Calu3 (cell line): ENCODE measurements at regions not wholly inside any gene's neighbourhood (a gene's known extent, or its start where the extent isn't known, plus 50 kb on each side); places are given as distances from the start of the nearest gene placed in this dataset.

ENCODE experiments used
- BruUV-seq: library from RNA; stranded (reverse); fragments of 400-500 nt; replicated peaks from 2 replicates; lab custom pipeline; 2021; lab: Mats Ljungman, UMichigan
- CTCF ChIA-PET: fragments of 300-600 bp; sonication (Branson Sonifier 250); formaldehyde crosslinking; loops from one replicate; lab custom pipeline; 2022; ENCODE audit warnings: antibody characterized with exemption; lab: Charles Lee
- DNase-seq: peaks from one replicate; pipeline ENCODE4 v3.0.0; 2022
- H3K27ac Mint-ChIP-seq: one replicate; pipeline ENCODE4 v1.8.0; 2022; ENCODE audit warnings: mixed read lengths; ENCODE audit not compliant: unreplicated experiment
- H3K27me3 Mint-ChIP-seq: one replicate; pipeline ENCODE4 v1.8.0; 2022; ENCODE audit warnings: mixed read lengths; ENCODE audit not compliant: unreplicated experiment
- H3K36me3 Mint-ChIP-seq: one replicate; pipeline ENCODE4 v1.8.0; 2022; ENCODE audit warnings: mild to moderate bottlenecking, moderate library complexity, mixed read lengths; ENCODE audit not compliant: insufficient read depth, unreplicated experiment
- H3K4me1 Mint-ChIP-seq: one replicate; pipeline ENCODE4 v1.8.0; 2022; ENCODE audit warnings: mild to moderate bottlenecking, low read depth, mixed read lengths; ENCODE audit not compliant: unreplicated experiment
- H3K4me3 Mint-ChIP-seq: one replicate; pipeline ENCODE4 v1.8.0; 2022; ENCODE audit warnings: mild to moderate bottlenecking, low read depth, moderate library complexity, mixed read lengths; ENCODE audit not compliant: unreplicated experiment
- H3K9me3 Mint-ChIP-seq: one replicate; pipeline ENCODE4 v1.8.0; 2022; ENCODE audit warnings: low read depth, mixed read lengths; ENCODE audit not compliant: unreplicated experiment
- intact Hi-C: fragments of 100-400 bp; cut with micrococcal nuclease; formaldehyde crosslinking; loops from one replicate; pipeline ENCODE4 v1.10.0; 2022; ENCODE audit not compliant: unreplicated experiment
- TF ChIP-seq, protein P1 (sequence below): fragments of 200-600 bp; IDR thresholded peaks from one replicate; pipeline ENCODE4 v1.8.0; 2022; ENCODE audit warnings: antibody characterized with exemption; ENCODE audit not compliant: unreplicated experiment

DNA sequence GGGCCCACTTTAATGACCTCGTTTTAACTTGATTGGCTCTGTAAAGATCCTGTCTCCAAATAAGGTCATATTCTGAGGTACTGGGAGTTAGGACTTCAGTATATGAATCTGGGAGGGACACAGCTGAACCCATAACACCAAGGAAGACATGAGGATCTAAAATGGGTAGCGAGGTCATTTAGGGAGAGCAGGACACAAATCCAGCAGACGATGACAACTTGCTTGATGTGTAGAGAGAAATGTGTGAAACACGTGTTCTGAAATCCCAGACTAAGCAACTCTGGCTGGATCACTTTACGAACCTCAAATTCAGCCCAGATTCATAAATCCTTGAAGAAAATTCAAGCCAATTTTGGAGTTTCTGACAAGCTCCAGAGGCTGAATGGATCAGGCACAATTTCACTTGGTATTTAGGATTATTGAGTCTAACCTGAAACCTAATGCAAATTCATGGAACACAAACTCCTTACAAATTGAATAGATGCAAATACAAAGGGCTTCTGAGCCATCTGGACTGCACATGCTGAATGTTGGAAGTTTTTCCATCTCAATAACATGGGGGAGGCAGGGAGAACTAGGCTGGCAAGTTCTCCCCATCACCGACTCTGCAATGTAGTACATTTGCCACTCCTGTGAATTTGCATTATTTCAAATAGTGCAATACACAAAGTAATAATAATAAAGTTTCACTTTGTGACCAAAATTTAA, 74.0 kb upstream of the SLC30A5 start:
- no TSS peak for BruUV-seq

DNA sequence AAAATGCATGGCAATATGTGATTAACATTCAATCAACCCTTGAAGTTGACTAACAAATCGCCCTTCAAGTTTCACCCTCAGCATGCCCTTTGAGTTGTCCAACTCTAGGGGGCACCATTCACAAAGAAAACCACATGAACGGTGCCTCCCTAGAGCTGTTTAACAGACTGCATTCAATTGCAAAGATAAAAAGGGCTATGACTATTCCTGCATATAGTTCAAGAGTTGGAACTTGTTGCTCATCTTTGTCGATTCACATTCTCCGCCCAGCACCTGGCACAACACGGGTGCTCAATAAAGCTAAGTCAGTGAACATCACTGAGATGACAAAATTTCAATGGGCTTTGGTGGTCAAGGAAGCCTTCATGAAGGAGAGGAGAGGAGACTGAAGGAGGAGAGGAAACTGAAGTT, 69.6 kb upstream of the SLC30A5 start:
- peaks cover 10% of the 10 kb centered on the region for H3K27me3 Mint-ChIP-seq

More for the DNA sequence above, 74.0 kb upstream of the SLC30A5 start:
- Mint-ChIP-seq H3K9me3 (no peaks in the 10 kb centered on the region), H3K4me3 (no peak overlapping the region), H3K27ac (no peak overlapping the region), H3K27me3 (peaks cover 37% of the 10 kb centered on the region), H3K36me3 (no peaks in the 10 kb centered on the region), H3K4me1 (peaks cover 7% of the 10 kb centered on the region)
- no peak for DNase-seq
- intact Hi-C loops, result loop anchor here (10.0 kb wide), 1 partner anchor 55 kb away; no protein-coding TSS in a partner anchor
- TF ChIP-seq, protein P1, sequence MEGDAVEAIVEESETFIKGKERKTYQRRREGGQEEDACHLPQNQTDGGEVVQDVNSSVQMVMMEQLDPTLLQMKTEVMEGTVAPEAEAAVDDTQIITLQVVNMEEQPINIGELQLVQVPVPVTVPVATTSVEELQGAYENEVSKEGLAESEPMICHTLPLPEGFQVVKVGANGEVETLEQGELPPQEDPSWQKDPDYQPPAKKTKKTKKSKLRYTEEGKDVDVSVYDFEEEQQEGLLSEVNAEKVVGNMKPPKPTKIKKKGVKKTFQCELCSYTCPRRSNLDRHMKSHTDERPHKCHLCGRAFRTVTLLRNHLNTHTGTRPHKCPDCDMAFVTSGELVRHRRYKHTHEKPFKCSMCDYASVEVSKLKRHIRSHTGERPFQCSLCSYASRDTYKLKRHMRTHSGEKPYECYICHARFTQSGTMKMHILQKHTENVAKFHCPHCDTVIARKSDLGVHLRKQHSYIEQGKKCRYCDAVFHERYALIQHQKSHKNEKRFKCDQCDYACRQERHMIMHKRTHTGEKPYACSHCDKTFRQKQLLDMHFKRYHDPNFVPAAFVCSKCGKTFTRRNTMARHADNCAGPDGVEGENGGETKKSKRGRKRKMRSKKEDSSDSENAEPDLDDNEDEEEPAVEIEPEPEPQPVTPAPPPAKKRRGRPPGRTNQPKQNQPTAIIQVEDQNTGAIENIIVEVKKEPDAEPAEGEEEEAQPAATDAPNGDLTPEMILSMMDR, result no peak
- CTCF ChIA-PET, result no interaction called here

DNA sequence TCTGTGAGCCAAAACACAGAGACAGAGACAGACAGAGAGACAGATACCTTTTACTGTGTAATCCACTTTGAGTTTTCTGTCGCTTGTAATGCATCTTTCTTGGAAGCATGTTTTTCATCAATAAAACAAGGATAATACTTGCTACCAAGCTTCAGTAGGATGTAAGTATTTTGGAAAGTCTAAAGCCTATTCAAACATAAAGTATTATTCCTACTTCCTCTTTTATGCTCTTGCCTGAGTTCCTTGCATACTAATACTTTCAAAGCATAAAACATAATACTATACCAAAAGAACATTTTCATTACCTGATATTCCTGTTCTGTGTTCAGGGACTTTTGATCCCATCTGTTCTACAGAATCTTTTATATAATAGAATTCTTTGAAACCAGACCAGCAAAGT, 64.5 kb upstream of the SLC30A5 start:
- intact Hi-C loops, result loop anchor here (10.0 kb wide), 1 partner anchor 46 kb away; no protein-coding TSS in a partner anchor
- BruUV-seq, result no TSS peak

More for the DNA sequence above, 69.6 kb upstream of the SLC30A5 start:
- Mint-ChIP-seq H3K27ac (peak overlapping the region; percentile 40), H3K36me3 (no peaks in the 10 kb centered on the region), H3K9me3 (no peaks in the 10 kb centered on the region), H3K4me1 (peaks cover 7% of the 10 kb centered on the region), H3K4me3 (no peak overlapping the region)
- peak; percentile 38 for DNase-seq
- TF ChIP-seq, protein P1, result peak; percentile 50
- BruUV-seq, result no TSS peak
- CTCF ChIA-PET, result interaction anchor here (0.6 to 1.8 kb wide), 7 partner anchors 9 to 383 kb away, joined by 3 to 5 read pairs (median 3); no protein-coding TSS in a partner anchor
- intact Hi-C loops, result loop anchor here (10.0 kb wide), 1 partner anchor 51 kb away; no protein-coding TSS in a partner anchor

DNA sequence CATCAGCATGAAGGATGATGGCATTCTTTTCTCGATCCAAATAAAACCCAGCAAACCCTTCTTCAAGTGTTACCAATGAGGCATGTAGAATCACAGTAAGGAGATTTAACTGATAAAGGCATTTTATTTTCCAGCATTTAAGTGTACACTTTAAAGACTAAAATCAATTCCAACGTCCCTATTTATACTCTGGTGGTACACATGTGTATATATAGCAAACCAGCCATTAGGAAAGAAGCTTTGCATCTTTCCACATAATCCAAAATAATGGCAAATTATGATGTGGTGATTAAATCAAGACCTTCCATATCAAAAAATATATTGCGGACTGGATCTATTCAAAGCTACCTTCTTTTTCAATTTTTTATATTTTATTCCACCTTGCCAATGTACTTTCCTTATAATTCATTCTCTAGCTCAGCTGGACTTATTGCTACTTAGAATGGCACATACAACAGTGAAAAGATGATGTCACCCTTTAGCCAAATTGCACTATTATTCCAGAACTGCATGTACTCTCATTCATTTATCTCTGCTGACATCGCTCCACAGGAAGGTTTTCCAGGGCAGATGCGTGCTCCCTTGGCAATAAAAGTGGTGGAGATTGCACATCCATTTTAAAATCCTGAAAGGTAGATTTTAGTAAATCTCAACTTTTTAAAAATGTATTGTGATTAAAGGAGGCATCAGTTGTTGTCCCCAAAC, 63.3 kb upstream of the SLC30A5 start:
- CTCF ChIA-PET, result interaction anchor here (0.6 kb wide), 1 partner anchor 174 kb away, joined by 4 read pairs; no protein-coding TSS in a partner anchor
- intact Hi-C loops, result no loop called here
- Mint-ChIP-seq H3K27me3 (no peaks in the 10 kb centered on the region), H3K4me3 (no peak overlapping the region), H3K27ac (no peak overlapping the region), H3K9me3 (no peaks in the 10 kb centered on the region), H3K4me1 (no peaks in the 10 kb centered on the region), H3K36me3 (no peaks in the 10 kb centered on the region)
- TF ChIP-seq, protein P1, result no peak
- DNase-seq, result no peak
- BruUV-seq, result no TSS peak

More for the DNA sequence above, 64.5 kb upstream of the SLC30A5 start:
- H3K9me3 Mint-ChIP-seq, result no peaks in the 10 kb centered on the region
- H3K36me3 Mint-ChIP-seq, result no peaks in the 10 kb centered on the region
- CTCF ChIA-PET, result interaction anchor here (1.1 kb wide), 1 partner anchor 17 kb away, joined by 3 read pairs; no protein-coding TSS in a partner anchor
- H3K4me3 Mint-ChIP-seq, result no peak overlapping the region
- no peaks in the 10 kb centered on the region for H3K27me3 Mint-ChIP-seq
- TF ChIP-seq, protein P1, result no peak
- H3K4me1 Mint-ChIP-seq, result peaks cover 4% of the 10 kb centered on the region
- no peak overlapping the region for H3K27ac Mint-ChIP-seq
- DNase-seq, result no peak
